ENCODE measurements at regions not wholly inside any gene's neighbourhood (a gene's known extent, or its start where the extent isn't known, plus 50 kb on each side); places are given as distances from the start of the nearest gene placed in this dataset.
"Not testable (repeated sequence)": the region's sequence is repeated elsewhere in the genome, so short reads cannot be mapped to it uniquely, and the experiment has no call there.

GRCh38 chrY:7339391-7340087 is 428.0 kb upstream of the AMELY start:
- ATAC-seq (replicated peaks) = peak in 1 of 2 donors; percentile 42
- peaks cover 0 to 9% of the 10 kb centered on the region in 2 donors for H3K4me1 Mint-ChIP-seq
- no peak overlapping the region for H3K4me3 Mint-ChIP-seq
- no peak overlapping the region for H3K27ac Mint-ChIP-seq
- DNase-seq = no peak
- peaks cover 0 to 14% of the 10 kb centered on the region in 2 donors for H3K36me3 Mint-ChIP-seq
- H3K9me3 Mint-ChIP-seq = no peaks in the 10 kb centered on the region
- no peaks in the 10 kb centered on the region for H3K27me3 Mint-ChIP-seq

DNA sequence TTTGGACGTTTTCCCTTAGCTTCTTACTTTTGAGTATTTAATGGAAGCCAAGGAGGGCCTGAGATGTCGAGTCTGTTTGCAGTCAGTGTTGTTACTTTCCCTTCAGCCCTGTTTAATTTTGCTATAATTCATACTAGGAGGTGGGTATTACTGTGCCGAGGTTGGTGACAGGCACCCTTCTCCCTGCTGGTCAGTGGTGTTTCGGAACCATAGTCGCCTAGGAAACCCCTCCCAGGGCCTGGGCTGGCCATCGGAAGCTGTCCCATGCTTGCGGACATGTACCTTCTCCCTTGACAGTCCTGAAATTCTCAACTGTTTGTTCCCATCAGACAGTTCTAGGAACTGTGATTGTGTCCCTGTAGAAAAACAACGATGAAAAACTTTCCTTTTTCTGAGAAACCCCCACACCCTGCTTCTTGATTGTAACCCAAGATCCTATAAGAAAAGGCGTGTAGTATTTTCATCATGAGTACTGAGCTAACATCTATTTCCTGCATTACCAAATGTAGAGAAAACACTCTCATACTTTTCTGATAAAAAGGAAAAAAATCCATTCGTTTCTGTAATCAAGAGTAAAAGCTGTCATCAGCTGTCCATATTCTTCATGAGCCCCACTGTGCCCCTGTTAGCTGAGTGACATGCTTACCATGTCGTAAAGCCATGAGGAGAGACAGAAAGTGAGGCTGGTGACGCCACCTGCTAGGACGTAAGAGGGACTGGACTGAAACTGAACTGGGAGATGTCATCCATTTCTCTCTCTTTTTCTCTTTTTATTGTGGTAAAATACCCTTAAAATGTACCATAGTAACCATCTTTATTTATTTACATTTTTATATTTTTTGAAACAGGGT is 424.7 kb upstream of the AMELY start:
- no peaks in the 10 kb centered on the region for H3K9me3 Mint-ChIP-seq
- H3K27ac Mint-ChIP-seq = no peak overlapping the region
- peaks cover 0 to 19% of the 10 kb centered on the region in 2 donors for H3K36me3 Mint-ChIP-seq
- ATAC-seq (replicated peaks) (no peak), DNase-seq (no peak)
- peaks cover 0 to 9% of the 10 kb centered on the region in 2 donors for H3K4me1 Mint-ChIP-seq
- H3K27me3 Mint-ChIP-seq = no peaks in the 10 kb centered on the region
- no peak overlapping the region for H3K4me3 Mint-ChIP-seq

GRCh38 chrY:7334449-7334848 is 422.9 kb upstream of the AMELY start:
- Mint-ChIP-seq H3K4me1 (peaks cover 0 to 9% of the 10 kb centered on the region in 2 donors), H3K36me3 (peaks cover 0 to 23% of the 10 kb centered on the region in 2 donors), H3K27ac (no peak overlapping the region), H3K4me3 (no peak overlapping the region), H3K27me3 (no peaks in the 10 kb centered on the region), H3K9me3 (no peaks in the 10 kb centered on the region)
- no peak for ATAC-seq (replicated peaks)
- no peak for DNase-seq

GRCh38 chrY:7326296-7327246 is 415.0 kb upstream of the AMELY start:
- DNase-seq (no peak), ATAC-seq (replicated peaks) (no peak)
- no peak overlapping the region for H3K27ac Mint-ChIP-seq
- H3K36me3 Mint-ChIP-seq = peaks cover 0 to 17% of the 10 kb centered on the region in 2 donors
- H3K4me3 Mint-ChIP-seq = no peak overlapping the region
- no peaks in the 10 kb centered on the region for H3K9me3 Mint-ChIP-seq
- peaks cover 0 to 7% of the 10 kb centered on the region in 2 donors for H3K4me1 Mint-ChIP-seq
- H3K27me3 Mint-ChIP-seq = no peaks in the 10 kb centered on the region

- H3K27me3 Mint-ChIP-seq = no peaks in the 10 kb centered on the region
- peaks cover 0 to 17% of the 10 kb centered on the region in 2 donors for H3K36me3 Mint-ChIP-seq
- no peak for DNase-seq
- H3K27ac Mint-ChIP-seq = no peak overlapping the region
- ATAC-seq (replicated peaks) = no peak
- H3K4me3 Mint-ChIP-seq = no peak overlapping the region
- no peaks in the 10 kb centered on the region for H3K9me3 Mint-ChIP-seq
- H3K4me1 Mint-ChIP-seq = peaks cover 0 to 7% of the 10 kb centered on the region in 2 donors
Measured at GRCh38 chrY:7325531-7325930, 414.0 kb upstream of the AMELY start.

GRCh38 chrY:7320751-7321150 is 409.2 kb upstream of the AMELY start:
- no peak for ATAC-seq (replicated peaks)
- no peak for DNase-seq
- Mint-ChIP-seq H3K4me1 (peaks cover 0 to 23% of the 10 kb centered on the region in 2 donors), H3K36me3 (peaks cover 0 to 18% of the 10 kb centered on the region in 2 donors), H3K9me3 (no peaks in the 10 kb centered on the region), H3K4me3 (no peak overlapping the region), H3K27me3 (no peaks in the 10 kb centered on the region), H3K27ac (no peak overlapping the region)

DNA sequence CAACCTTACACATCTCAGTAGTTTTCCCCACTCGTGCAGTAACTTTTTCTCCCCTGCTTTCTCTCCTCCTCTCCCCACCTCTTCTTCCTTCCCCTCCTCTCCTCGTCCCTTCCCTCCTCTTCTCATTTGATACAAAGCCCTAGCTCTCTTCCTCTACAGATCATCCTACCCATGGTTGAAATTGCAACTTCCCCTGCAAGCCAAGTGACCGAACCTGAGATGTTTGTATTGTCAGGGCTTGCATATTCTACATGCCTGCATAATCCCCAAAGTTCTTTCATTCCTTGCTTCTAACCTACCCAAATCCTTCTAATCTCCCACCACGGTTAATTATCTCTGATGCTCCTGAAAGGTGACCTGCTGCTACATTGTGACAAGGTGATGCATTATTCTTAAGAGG is 408.6 kb upstream of the AMELY start:
- not testable (repeated sequence) for H3K9me3 Mint-ChIP-seq, H3K27ac Mint-ChIP-seq
- H3K36me3 Mint-ChIP-seq = peaks cover 0 to 19% of the 10 kb centered on the region in 2 donors

DNA sequence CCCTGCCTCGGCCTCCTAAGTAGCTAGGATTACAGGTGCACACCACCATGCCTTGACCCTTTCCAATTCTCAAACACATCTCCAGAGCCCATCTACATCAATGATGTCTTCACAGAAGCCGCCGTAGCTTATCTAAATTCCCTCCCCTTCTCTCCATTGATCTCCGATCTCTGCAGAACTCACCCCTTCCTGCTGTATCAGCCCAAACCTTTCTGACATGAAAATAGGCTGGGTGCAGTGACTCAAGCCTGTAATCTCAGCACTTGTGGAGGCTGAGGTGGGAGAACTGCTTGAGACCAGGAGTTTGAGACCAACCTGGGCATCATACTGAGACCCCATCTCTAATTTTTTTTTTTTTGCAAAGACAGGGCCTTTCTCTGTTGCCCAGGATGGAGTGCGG is 406.6 kb upstream of the AMELY start:
- DNase-seq = no peak
- Mint-ChIP-seq H3K36me3 (peaks cover 0 to 24% of the 10 kb centered on the region in 2 donors), H3K4me3 (no peak overlapping the region), H3K4me1 (peaks cover 0 to 27% of the 10 kb centered on the region in 2 donors), H3K27ac (no peak overlapping the region), H3K9me3 (no peaks in the 10 kb centered on the region), H3K27me3 (no peaks in the 10 kb centered on the region)
- no peak for ATAC-seq (replicated peaks)

More for the DNA sequence above, 408.6 kb upstream of the AMELY start:
- DNase-seq; H3K4me3 Mint-ChIP-seq; ATAC-seq (replicated peaks); H3K27me3 Mint-ChIP-seq: not testable (repeated sequence)
- peaks cover 0 to 21% of the 10 kb centered on the region in 2 donors for H3K4me1 Mint-ChIP-seq

GRCh38 chrY:7317571-7317970 is 406.0 kb upstream of the AMELY start:
- Mint-ChIP-seq H3K4me3 (no peak overlapping the region), H3K27me3 (no peaks in the 10 kb centered on the region), H3K9me3 (no peaks in the 10 kb centered on the region), H3K36me3 (peaks cover 0 to 19% of the 10 kb centered on the region in 2 donors), H3K27ac (no peak overlapping the region), H3K4me1 (peaks cover 0 to 27% of the 10 kb centered on the region in 2 donors)
- ATAC-seq (replicated peaks) = no peak
- DNase-seq = no peak

DNA sequence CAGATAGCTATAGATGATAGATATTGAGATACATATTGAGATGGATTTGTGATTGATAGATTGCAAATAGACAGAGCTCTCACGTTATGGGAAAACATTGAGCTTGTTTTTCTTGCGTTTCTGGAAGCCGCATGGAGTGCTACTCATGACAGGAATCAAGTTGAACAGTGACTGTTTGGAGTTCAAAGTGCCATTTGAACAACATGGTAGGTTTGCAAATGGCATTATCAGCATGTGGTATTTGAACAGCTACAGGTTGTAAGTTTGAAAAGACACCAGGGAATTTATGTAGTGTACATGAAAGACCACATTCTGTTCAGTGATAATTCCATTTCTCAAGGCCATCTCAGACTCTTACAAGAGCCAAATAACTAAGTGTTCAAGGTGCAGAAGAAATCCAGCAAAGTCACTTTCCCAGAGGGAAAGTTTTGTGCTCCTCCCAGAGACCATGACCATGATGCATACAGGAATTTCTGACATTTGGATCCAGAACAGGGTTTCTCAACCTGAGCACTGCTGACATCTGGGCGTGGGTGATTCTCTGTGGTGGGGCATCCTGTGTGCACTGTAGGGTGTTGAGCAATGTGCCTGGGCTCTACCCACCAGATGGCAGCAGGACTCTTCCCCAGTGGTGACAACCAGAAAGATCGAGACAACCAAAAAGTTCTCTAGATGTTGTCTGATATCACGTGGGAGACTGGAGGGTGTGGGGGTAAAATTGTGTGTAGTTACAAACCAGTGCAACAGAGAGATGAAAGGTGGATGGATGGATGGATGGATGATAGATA is 399.1 kb upstream of the AMELY start:
- Mint-ChIP-seq H3K36me3 (peaks cover 0 to 23% of the 10 kb centered on the region in 2 donors), H3K27ac (no peak overlapping the region), H3K27me3 (no peaks in the 10 kb centered on the region), H3K4me3 (no peak overlapping the region), H3K4me1 (peaks cover 0 to 24% of the 10 kb centered on the region in 2 donors), H3K9me3 (no peaks in the 10 kb centered on the region)
- ATAC-seq (replicated peaks) (peak in 1 of 2 donors; percentile 64), DNase-seq (no peak)

- Mint-ChIP-seq H3K4me1 (peaks cover 0 to 22% of the 10 kb centered on the region in 2 donors), H3K4me3 (no peak overlapping the region), H3K27ac (no peak overlapping the region), H3K9me3 (no peaks in the 10 kb centered on the region), H3K27me3 (no peaks in the 10 kb centered on the region), H3K36me3 (peaks cover 0 to 29% of the 10 kb centered on the region in 2 donors)
- ATAC-seq (replicated peaks) (no peak), DNase-seq (no peak)
Measured at GRCh38 chrY:7308816-7309215, 397.3 kb upstream of the AMELY start.

- DNase-seq (no peak), ATAC-seq (replicated peaks) (no peak)
- Mint-ChIP-seq H3K4me3 (no peak overlapping the region), H3K27me3 (no peaks in the 10 kb centered on the region), H3K27ac (no peak overlapping the region), H3K9me3 (no peaks in the 10 kb centered on the region), H3K4me1 (peaks cover 0 to 29% of the 10 kb centered on the region in 2 donors), H3K36me3 (peaks cover 0 to 23% of the 10 kb centered on the region in 2 donors)
Measured at GRCh38 chrY:7302306-7302705, 390.8 kb upstream of the AMELY start.

- no peaks in the 10 kb centered on the region for H3K27me3 Mint-ChIP-seq
- H3K36me3 Mint-ChIP-seq = peaks cover 0 to 15% of the 10 kb centered on the region in 2 donors
- H3K4me3 Mint-ChIP-seq = no peak overlapping the region
- peaks cover 0 to 37% of the 10 kb centered on the region in 2 donors for H3K4me1 Mint-ChIP-seq
- H3K9me3 Mint-ChIP-seq = no peaks in the 10 kb centered on the region
- DNase-seq (no peak), ATAC-seq (replicated peaks) (no peak)
- no peak overlapping the region for H3K27ac Mint-ChIP-seq
Measured at GRCh38 chrY:7299960-7300359, 388.4 kb upstream of the AMELY start.
